ENCODE measurements at regions not wholly inside any gene's neighbourhood (a gene's known extent, or its start where the extent isn't known, plus 50 kb on each side); places are given as distances from the start of the nearest gene placed in this dataset.
"Not testable (repeated sequence)": the region's sequence is repeated elsewhere in the genome, so short reads cannot be mapped to it uniquely, and the experiment has no call there.

DNA sequence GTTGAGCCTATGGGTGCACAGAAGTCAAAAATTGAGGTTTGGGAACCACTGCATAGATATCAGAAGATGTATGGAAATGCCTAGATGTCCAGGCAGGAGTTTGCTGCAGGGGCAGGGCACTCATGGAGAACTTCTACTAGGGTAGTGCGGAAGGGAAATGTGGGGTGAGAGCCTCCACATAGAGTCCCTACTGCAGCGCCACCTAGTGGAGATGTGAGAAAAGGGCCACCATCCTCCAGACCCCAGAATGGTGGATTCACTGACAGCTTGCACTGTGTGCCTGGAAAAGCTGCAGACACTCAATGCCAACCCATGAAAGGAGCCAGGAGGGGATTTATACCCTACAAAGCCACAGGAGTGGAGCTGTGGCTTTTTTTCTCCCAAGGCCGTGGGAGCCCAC is 133.7 kb downstream of the DEFB131A start:
- H3K4me1 Mint-ChIP-seq; H3K27me3 Mint-ChIP-seq (ENCODE audit: low read depth); H3K4me3 Mint-ChIP-seq; H3K36me3 Mint-ChIP-seq (ENCODE audit: low read depth); H3K27ac Mint-ChIP-seq: not testable (repeated sequence)
- peaks cover 42% of the 10 kb centered on the region for H3K9me3 Mint-ChIP-seq

DNA sequence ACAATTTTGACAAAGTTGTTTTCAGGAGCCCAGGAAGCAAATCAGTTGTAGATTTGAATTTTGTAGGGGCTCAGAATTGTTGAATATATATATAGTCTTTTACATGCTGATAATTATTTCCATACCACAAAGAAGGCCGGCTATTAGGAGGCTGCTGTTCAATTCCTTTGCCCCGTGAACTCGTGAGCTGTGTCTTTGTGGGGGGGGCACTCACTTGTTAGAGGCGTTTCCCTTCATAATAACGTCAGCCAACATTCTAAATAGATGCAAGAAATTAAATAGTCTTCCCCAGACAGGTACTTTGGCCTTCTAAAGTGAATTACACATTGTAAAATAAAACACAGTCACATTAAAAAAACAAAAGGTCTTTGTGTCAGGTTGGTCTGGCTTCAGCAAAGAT is 138.7 kb downstream of the DEFB131A start:
- H3K4me3 Mint-ChIP-seq; H3K4me1 Mint-ChIP-seq; H3K27me3 Mint-ChIP-seq (ENCODE audit: low read depth); H3K27ac Mint-ChIP-seq; H3K36me3 Mint-ChIP-seq (ENCODE audit: low read depth): not testable (repeated sequence)
- H3K9me3 Mint-ChIP-seq: peaks cover 16% of the 10 kb centered on the region

DNA sequence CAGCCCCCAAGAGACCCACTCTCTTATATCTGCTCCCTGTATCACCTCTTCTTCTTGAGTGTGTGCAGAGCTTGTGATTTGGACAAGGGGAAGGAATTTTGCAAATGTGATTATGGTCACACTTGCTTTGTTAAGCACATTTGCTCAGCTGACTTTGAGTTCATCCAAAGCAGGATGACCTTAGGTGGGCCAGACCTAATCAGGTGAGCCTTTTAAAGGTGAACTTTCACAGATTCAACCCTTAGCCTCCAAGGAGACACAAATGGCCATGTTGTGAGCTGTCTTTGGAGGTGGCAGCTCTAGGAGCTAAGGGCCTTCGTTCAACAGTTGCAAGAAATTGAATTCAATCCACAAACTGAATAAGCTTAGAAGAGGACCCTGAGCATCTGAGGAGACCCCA is 147.8 kb downstream of the DEFB131A start:
- H3K36me3 Mint-ChIP-seq (ENCODE audit: low read depth): no peaks in the 10 kb centered on the region
- H3K27me3 Mint-ChIP-seq (ENCODE audit: low read depth): no peaks in the 10 kb centered on the region
- H3K4me3 Mint-ChIP-seq: no peak overlapping the region
- no peaks in the 10 kb centered on the region for H3K4me1 Mint-ChIP-seq
- TF ChIP-seq, protein P1, sequence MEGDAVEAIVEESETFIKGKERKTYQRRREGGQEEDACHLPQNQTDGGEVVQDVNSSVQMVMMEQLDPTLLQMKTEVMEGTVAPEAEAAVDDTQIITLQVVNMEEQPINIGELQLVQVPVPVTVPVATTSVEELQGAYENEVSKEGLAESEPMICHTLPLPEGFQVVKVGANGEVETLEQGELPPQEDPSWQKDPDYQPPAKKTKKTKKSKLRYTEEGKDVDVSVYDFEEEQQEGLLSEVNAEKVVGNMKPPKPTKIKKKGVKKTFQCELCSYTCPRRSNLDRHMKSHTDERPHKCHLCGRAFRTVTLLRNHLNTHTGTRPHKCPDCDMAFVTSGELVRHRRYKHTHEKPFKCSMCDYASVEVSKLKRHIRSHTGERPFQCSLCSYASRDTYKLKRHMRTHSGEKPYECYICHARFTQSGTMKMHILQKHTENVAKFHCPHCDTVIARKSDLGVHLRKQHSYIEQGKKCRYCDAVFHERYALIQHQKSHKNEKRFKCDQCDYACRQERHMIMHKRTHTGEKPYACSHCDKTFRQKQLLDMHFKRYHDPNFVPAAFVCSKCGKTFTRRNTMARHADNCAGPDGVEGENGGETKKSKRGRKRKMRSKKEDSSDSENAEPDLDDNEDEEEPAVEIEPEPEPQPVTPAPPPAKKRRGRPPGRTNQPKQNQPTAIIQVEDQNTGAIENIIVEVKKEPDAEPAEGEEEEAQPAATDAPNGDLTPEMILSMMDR (IDR thresholded peaks at IDR 0.05; ENCODE audit: unreplicated experiment in 3 of 3): no peak
- no peak overlapping the region for H3K27ac Mint-ChIP-seq
- H3K9me3 Mint-ChIP-seq: peaks cover 2% of the 10 kb centered on the region

DNA sequence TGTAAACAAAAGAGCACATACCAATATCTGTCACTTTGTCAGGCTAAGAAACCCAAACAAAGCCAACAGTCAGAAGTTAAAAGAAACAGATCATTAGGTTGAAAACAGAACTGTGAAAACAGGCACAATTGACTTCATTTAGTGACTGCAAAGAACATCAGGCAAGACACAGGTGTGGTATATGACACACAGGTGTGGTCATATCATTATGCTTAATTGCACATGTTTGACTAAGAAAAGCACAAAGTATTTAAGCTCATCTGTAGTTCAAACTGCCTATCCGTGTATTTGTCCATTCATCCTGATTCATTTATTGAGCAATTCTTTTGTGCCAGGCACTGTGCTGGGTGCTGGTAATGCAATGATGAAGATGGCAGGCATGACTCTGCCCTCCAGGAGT is 150.7 kb downstream of the DEFB131A start:
- H3K4me3 Mint-ChIP-seq: no peak overlapping the region
- H3K9me3 Mint-ChIP-seq: peaks cover 2% of the 10 kb centered on the region
- TF ChIP-seq, protein P1 (IDR thresholded peaks at IDR 0.05; ENCODE audit: unreplicated experiment in 3 of 3): no peak
- no peaks in the 10 kb centered on the region for H3K27me3 Mint-ChIP-seq (ENCODE audit: low read depth)
- no peaks in the 10 kb centered on the region for H3K36me3 Mint-ChIP-seq (ENCODE audit: low read depth)
- no peaks in the 10 kb centered on the region for H3K4me1 Mint-ChIP-seq
- no peak overlapping the region for H3K27ac Mint-ChIP-seq

DNA sequence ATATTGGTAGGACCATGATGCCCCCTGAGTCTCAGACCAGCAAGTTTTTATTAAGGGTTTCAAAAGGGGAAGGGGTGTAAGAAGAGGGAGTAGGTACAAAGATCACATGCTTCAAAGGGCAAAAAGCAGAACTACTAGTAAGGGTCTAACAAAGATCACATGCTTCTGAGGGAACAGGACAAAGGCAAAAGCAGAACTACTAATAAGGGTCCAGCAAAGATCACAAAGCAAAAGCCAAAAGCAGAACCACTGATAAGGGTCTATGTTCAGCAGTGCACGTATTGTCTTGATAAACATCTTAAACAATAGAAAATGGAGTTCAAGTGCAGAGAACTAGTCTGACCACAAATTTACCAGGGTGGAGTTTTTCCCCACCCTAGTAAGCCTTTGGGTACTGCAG is 151.3 kb downstream of the DEFB131A start:
- H3K36me3 Mint-ChIP-seq (ENCODE audit: low read depth); H3K9me3 Mint-ChIP-seq; H3K27me3 Mint-ChIP-seq (ENCODE audit: low read depth); H3K4me3 Mint-ChIP-seq; H3K4me1 Mint-ChIP-seq; H3K27ac Mint-ChIP-seq: not testable (repeated sequence)

GRCh38 chr4:9599266-9599665 is 155.1 kb downstream of the DEFB131A start:
- no peaks in the 10 kb centered on the region for H3K36me3 Mint-ChIP-seq (ENCODE audit: low read depth)
- TF ChIP-seq, protein P1 (IDR thresholded peaks at IDR 0.05; ENCODE audit: unreplicated experiment in 3 of 3): no peak
- H3K27me3 Mint-ChIP-seq (ENCODE audit: low read depth): no peaks in the 10 kb centered on the region
- peaks cover 28% of the 10 kb centered on the region for H3K4me1 Mint-ChIP-seq
- H3K4me3 Mint-ChIP-seq: no peak overlapping the region
- no peak overlapping the region for H3K27ac Mint-ChIP-seq
- H3K9me3 Mint-ChIP-seq: peaks cover 2% of the 10 kb centered on the region

DNA sequence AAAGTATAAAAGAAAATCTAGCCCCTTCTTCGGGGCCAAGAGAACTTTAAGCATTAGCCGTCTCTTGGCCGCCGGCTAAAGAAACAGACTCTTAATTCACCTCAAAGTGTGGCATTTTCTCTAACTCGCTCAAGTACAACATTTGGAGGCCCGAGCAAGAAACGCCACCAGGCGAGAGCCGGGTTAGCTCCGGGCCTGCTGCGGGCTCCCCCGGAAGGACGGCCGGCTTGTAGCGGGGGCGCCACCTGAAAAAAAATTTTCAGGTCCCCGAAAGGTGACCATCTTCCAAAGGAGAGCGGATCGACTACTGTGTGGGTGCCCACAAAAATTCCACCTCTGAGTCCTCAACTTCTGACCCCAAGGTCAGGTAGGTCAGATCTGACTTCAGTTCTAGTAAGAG is 156.0 kb downstream of the DEFB131A start:
- no peaks in the 10 kb centered on the region for H3K27me3 Mint-ChIP-seq (ENCODE audit: low read depth)
- H3K4me3 Mint-ChIP-seq: no peak overlapping the region
- no peaks in the 10 kb centered on the region for H3K36me3 Mint-ChIP-seq (ENCODE audit: low read depth)
- peaks cover 38% of the 10 kb centered on the region for H3K4me1 Mint-ChIP-seq
- peaks cover 2% of the 10 kb centered on the region for H3K9me3 Mint-ChIP-seq
- TF ChIP-seq, protein P1 (IDR thresholded peaks at IDR 0.05; ENCODE audit: unreplicated experiment in 3 of 3): no peak
- H3K27ac Mint-ChIP-seq: no peak overlapping the region
